HCT116 (cell line): ENCODE measurements at regions not wholly inside any gene's neighbourhood (a gene's known extent, or its start where the extent isn't known, plus 50 kb on each side); places are given as distances from the start of the nearest gene placed in this dataset.

Experiments
- ATAC-seq: fragments of 200-7000 bp; cut with Tn5 transposase; 2 replicates; pipeline ENCODE4 v1.9.1; 2020; ENCODE audit warnings: mild to moderate bottlenecking, moderate library complexity
- BruUV-seq: library from RNA; stranded (reverse); fragments of 400-500 nt; replicated peaks from 2 replicates; lab custom pipeline; 2021; lab: Mats Ljungman, UMichigan
- CTCF ChIA-PET: fragments of 300-600 bp; sonication (Branson Sonifier 250); formaldehyde crosslinking; loops from one replicate; lab custom pipeline; 2021; ENCODE audit warnings: antibody characterized with exemption; lab: Charles Lee
- POLR2A ChIA-PET: fragments of 300-600, 350-600 bp; sonication (Branson Sonifier 250); formaldehyde crosslinking; loops from one replicate; lab custom pipeline; 2021; ENCODE audit warnings: antibody characterized with exemption; lab: Charles Lee
- RAD21 ChIA-PET, 2 experiments: fragments of 300-600 bp; sonication (Branson Sonifier 250); formaldehyde crosslinking; loops; one replicate each; lab custom pipeline; 2023; ENCODE audit warnings: low total read pairs in 2 of 2; ENCODE audit not compliant: uncharacterized antibody in 2 of 2, unreplicated experiment in 2 of 2, low non-redundant PET in 1 of 2; lab: Charles Lee
- DNase-seq: peaks from one replicate; pipeline ENCODE4 v3.0.0-alpha.2; 2010; ENCODE audit warnings: low read depth, low spot score
- H2AFZ ChIP-seq: fragments of 200-600 bp; shearing (Covaris generic), sonication (generic); 2 replicates; pipeline ENCODE4 v1.6.1; 2017; ENCODE audit warnings: low read depth, mixed run types, mixed read lengths, antibody characterized with exemption, low read length; ENCODE audit not compliant: poor library complexity, severe bottlenecking
- H3K27ac ChIP-seq: 2 replicates; pipeline ENCODE4 v1.5.1; 2012; ENCODE audit warnings: low read depth, low read length
- H3K27me3 ChIP-seq: fragments of 200-600 bp; sonication (generic); 2 replicates; pipeline ENCODE4 v1.6.1; 2016; ENCODE audit warnings: mixed run types, low read length, mixed read lengths; ENCODE audit not compliant: insufficient read depth
- H3K36me3 ChIP-seq, 2 experiments: fragments of 200-500 bp in 1 of 2; fragments of 200-600 bp in 1 of 2; sonication (Bioruptor generic) in 1 of 2; sonication (generic) in 1 of 2; 2 replicates each; pipeline versions ENCODE4 v1.5.1 to v1.6.1; 2014 to 2016; ENCODE audit warnings: low read length in 2 of 2, inconsistent platforms in 1 of 2, mixed read lengths in 1 of 2, mixed run types in 1 of 2; ENCODE audit not compliant: insufficient read depth in 2 of 2, control insufficient read depth in 1 of 2
- H3K4me1 ChIP-seq, 2 experiments: fragments of 200-600 bp in 1 of 2; sonication (generic) in 1 of 2; 2 replicates each; pipeline versions ENCODE4 v1.5.1 to v1.6.1; 2012 to 2017; ENCODE audit warnings: low read length in 2 of 2, inconsistent platforms in 1 of 2, mild to moderate bottlenecking in 1 of 2, mixed read lengths in 1 of 2, mixed run types in 1 of 2, moderate library complexity in 1 of 2; ENCODE audit not compliant: insufficient read depth in 2 of 2, control insufficient read depth in 1 of 2
- H3K4me2 ChIP-seq: fragments of 200-600 bp; sonication (generic); 2 replicates; pipeline ENCODE4 v1.6.1; 2017; ENCODE audit warnings: mixed run types, low read length, mixed read lengths
- H3K4me3 ChIP-seq, 2 experiments: fragments of 200-600 bp in 1 of 2; sonication (generic) in 1 of 2; replicated peaks in 1 of 2; 2 replicates each; pipeline ENCODE4 v1.5.1; 2011 to 2016; ENCODE audit warnings: low read length in 2 of 2, control low read depth in 1 of 2, low read depth in 1 of 2, mild to moderate bottlenecking in 1 of 2, mixed read lengths in 1 of 2, mixed run types in 1 of 2
- H3K79me2 ChIP-seq: fragments of 200-600 bp; sonication (generic); 2 replicates; pipeline ENCODE4 v1.6.1; 2017; ENCODE audit warnings: mild to moderate bottlenecking, mixed run types, low read length, moderate library complexity, mixed read lengths; ENCODE audit not compliant: insufficient read depth
- H3K9ac ChIP-seq: fragments of 200-600 bp; sonication (generic); 2 replicates; pipeline ENCODE4 v1.6.1; 2016; ENCODE audit warnings: low read length, mixed read lengths
- H3K9me2 ChIP-seq: fragments of 200-600 bp; sonication (generic), shearing (Covaris generic); 2 replicates; pipeline ENCODE4 v1.6.1; 2017; ENCODE audit warnings: mixed run types, mild to moderate bottlenecking, moderate library complexity; ENCODE audit not compliant: insufficient read depth
- H3K9me3 ChIP-seq, 2 experiments: fragments of 200-500 bp in 1 of 2; fragments of 200-600 bp in 1 of 2; sonication (Bioruptor generic) in 1 of 2; sonication (generic) in 1 of 2; 2 replicates each; pipeline ENCODE4 v1.6.1; 2014 to 2017; ENCODE audit warnings: low read length in 2 of 2, mixed read lengths in 2 of 2, inconsistent platforms in 1 of 2, low read depth in 1 of 2, mild to moderate bottlenecking in 1 of 2, mixed run types in 1 of 2, moderate library complexity in 1 of 2; ENCODE audit not compliant: control insufficient read depth in 1 of 2, insufficient read depth in 1 of 2
- H4K20me1 ChIP-seq: fragments of 200-600 bp; sonication (generic), shearing (Covaris generic); 2 replicates; pipeline ENCODE4 v1.6.1; 2017; ENCODE audit warnings: mixed run types, mild to moderate bottlenecking, moderate library complexity; ENCODE audit not compliant: insufficient read depth
- ATF3 ChIP-seq: IDR thresholded peaks from 2 replicates; pipeline ENCODE4 v1.6.1; 2012
- CBX3 ChIP-seq: IDR thresholded peaks from 2 replicates; pipeline ENCODE4 v1.6.1; 2012; ENCODE audit warnings: low read depth
- CEBPB ChIP-seq: IDR thresholded peaks from 2 replicates; pipeline ENCODE4 v1.6.1; 2012; ENCODE audit warnings: low read depth
- CTCF ChIP-seq, 3 experiments: fragments of 200-600 bp in 1 of 3; sonication (generic) in 1 of 3; IDR thresholded peaks in 2 of 3; conservative IDR thresholded peaks in 1 of 3; 2 replicates each; pipeline ENCODE4 v1.5.1; 2012 to 2017; ENCODE audit warnings: low read depth in 2 of 3, low read length in 2 of 3, antibody characterized with exemption in 1 of 3, borderline replicate concordance in 1 of 3, control low read depth in 1 of 3, mild to moderate bottlenecking in 1 of 3, mixed read lengths in 1 of 3, mixed run types in 1 of 3, moderate library complexity in 1 of 3; ENCODE audit not compliant: insufficient read depth in 1 of 3
- EGR1 ChIP-seq: IDR thresholded peaks from 2 replicates; pipeline ENCODE4 v1.6.1; 2012; ENCODE audit warnings: low read depth
- ELF1 ChIP-seq: IDR thresholded peaks from 2 replicates; pipeline ENCODE4 v1.6.1; 2012; ENCODE audit warnings: low read depth, borderline replicate concordance
- EZH2 ChIP-seq: fragments of 200-600 bp; sonication (generic); IDR thresholded peaks from 2 replicates; pipeline ENCODE4 v1.6.1; 2017; ENCODE audit warnings: antibody characterized with exemption, mixed run types
- EZH2phosphoT487 ChIP-seq: fragments of 200-600 bp; IDR thresholded peaks from 2 replicates; pipeline ENCODE4 v1.6.1; 2018; ENCODE audit warnings: antibody characterized with exemption, borderline replicate concordance
- FOSL1 ChIP-seq: IDR thresholded peaks from 2 replicates; pipeline ENCODE4 v1.6.1; 2012; ENCODE audit warnings: low read depth
- JUND ChIP-seq: IDR thresholded peaks from 2 replicates; pipeline ENCODE4 v1.6.1; 2012
- MAX ChIP-seq: IDR thresholded peaks from 2 replicates; pipeline ENCODE4 v1.6.1; 2012
- POLR2A ChIP-seq: IDR thresholded peaks from 2 replicates; pipeline ENCODE4 v1.7.0; 2011; ENCODE audit warnings: borderline replicate concordance; ENCODE audit not compliant: insufficient read depth, insufficient read length; ENCODE audit errors: extremely low read depth
- RAD21 ChIP-seq: IDR thresholded peaks from 2 replicates; pipeline ENCODE4 v1.6.1; 2012; ENCODE audit warnings: low read depth, mild to moderate bottlenecking
- REST ChIP-seq: IDR thresholded peaks from 2 replicates; pipeline ENCODE4 v1.6.1; 2012; ENCODE audit warnings: low read depth
- SIN3A ChIP-seq: IDR thresholded peaks from 2 replicates; pipeline ENCODE4 v1.6.1; 2012; ENCODE audit warnings: low read depth
- SP1 ChIP-seq: IDR thresholded peaks from 2 replicates; pipeline ENCODE4 v1.6.1; 2012; ENCODE audit warnings: low read depth
- SRF ChIP-seq: IDR thresholded peaks from 2 replicates; pipeline ENCODE4 v1.6.1; 2012; ENCODE audit warnings: low read depth
- TCF7L2 ChIP-seq: IDR thresholded peaks from 2 replicates; pipeline ENCODE4 v1.7.0; 2011; ENCODE audit warnings: borderline replicate concordance, inconsistent platforms; ENCODE audit not compliant: insufficient read depth, insufficient read length; ENCODE audit errors: extremely low read depth
- YY1 ChIP-seq: IDR thresholded peaks from 2 replicates; pipeline ENCODE4 v1.6.1; 2011; ENCODE audit warnings: low read length, low read depth, moderate library complexity, mild to moderate bottlenecking; ENCODE audit not compliant: insufficient replicate concordance; ENCODE audit errors: extremely low read depth
- ZBTB33 ChIP-seq: IDR thresholded peaks from 2 replicates; pipeline ENCODE4 v1.6.1; 2011; ENCODE audit warnings: mild to moderate bottlenecking, low read length, moderate library complexity; ENCODE audit not compliant: insufficient replicate concordance; ENCODE audit errors: extremely low read depth
- ZFX ChIP-seq: fragments of 450-650 bp; IDR thresholded peaks from 2 replicates; pipeline ENCODE4 v1.6.1; 2017
- ZNF274 ChIP-seq: fragments of 200-500 bp; sonication (Bioruptor generic); IDR thresholded peaks from 2 replicates; pipeline ENCODE4 v1.6.1; 2014; ENCODE audit warnings: mild to moderate bottlenecking, low read depth, low read length, inconsistent platforms
- intact Hi-C: fragments of 100-400 bp; cut with micrococcal nuclease; formaldehyde crosslinking; loops from 2 replicates; pipeline ENCODE4 v1.10.0; 2022

- CTCF ChIA-PET = no interaction called here
- Histone ChIP-seq H2AFZ (no peak overlapping the region), H3K36me3 (no peaks in the 10 kb centered on the region)
- TF ChIP-seq ZNF274 (no peak), SRF (no peak), SP1 (peak; percentile 50), FOSL1 (peak; percentile 26; the same call in 1 of the 2 replicates), JUND (peak; percentile 27; the same call in 1 of the 2 replicates), CBX3 (no peak), MAX (no peak), ZBTB33 (no peak), ZFX (no peak), EZH2phosphoT487 (no peak), CTCF (IDR thresholded peaks at IDR 0.05 in 2 of 3, conservative IDR thresholded peaks at IDR 0.05 in 1 of 3; ENCODE audit: borderline replicate concordance in 1 of 3, insufficient read depth in 1 of 3, low read depth in 2 of 3, low read length in 2 of 3) (no peak), REST (no peak), SIN3A (no peak), CEBPB (peak; percentile 75), ATF3 (no peak), TCF7L2 (no peak), YY1 (no peak), EGR1 (no peak), ELF1 (no peak), POLR2A (no peak), RAD21 (no peak), EZH2 (no peak)
Observed at GRCh38 chr9:86766912-86767311, 180.4 kb downstream of the GAS1 start.

More at GRCh38 chr9:86766912-86767311, 180.4 kb downstream of the GAS1 start:
- H3K9ac ChIP-seq = no peak overlapping the region
- no peak overlapping the region for H3K4me3 ChIP-seq
- no peaks in the 10 kb centered on the region for H3K9me3 ChIP-seq
- H4K20me1 ChIP-seq = no peaks in the 10 kb centered on the region
- DNase-seq = peak; percentile 75
- no peak overlapping the region for H3K27ac ChIP-seq
- ChIA-PET POLR2A (interaction anchor here (1.8 kb wide), 1 partner anchor 25 kb away, joined by 4 read pairs; no protein-coding TSS in a partner anchor), RAD21 (no interaction called here)
- peak; percentile 87 for ATAC-seq
- no peaks in the 10 kb centered on the region for H3K9me2 ChIP-seq
- H3K4me2 ChIP-seq = peak overlapping the region; percentile 37
- H3K27me3 ChIP-seq = 0 out of 2 replicates have a peak, but pooled peaks cover 3% of the 10 kb centered on the region
- intact Hi-C loops = no loop called here
- peaks cover 0 to 18% of the 10 kb centered on the region in 2 experiments; a peak in 2 of 4 replicates for H3K4me1 ChIP-seq
- H3K79me2 ChIP-seq = no peaks in the 10 kb centered on the region
- BruUV-seq = no TSS peak
